ENCODE measurements at regions not wholly inside any gene's neighbourhood (a gene's known extent, or its start where the extent isn't known, plus 50 kb on each side); places are given as distances from the start of the nearest gene placed in this dataset.
"Not testable (repeated sequence)": the region's sequence is repeated elsewhere in the genome, so short reads cannot be mapped to it uniquely, and the experiment has no call there.

- no peak overlapping the region for H3K4me3 Mint-ChIP-seq (ENCODE audit: unreplicated experiment)
- no peaks in the 10 kb centered on the region for H3K27me3 Mint-ChIP-seq (ENCODE audit: insufficient read depth, unreplicated experiment)
- H3K27ac Mint-ChIP-seq (ENCODE audit: low read depth, unreplicated experiment): no peak overlapping the region
- intact Hi-C loops (cut with micrococcal nuclease): no loop called here
- no TSS peak for BruUV-seq (replicated peaks)
- no peaks in the 10 kb centered on the region for H3K4me1 Mint-ChIP-seq (ENCODE audit: insufficient read depth, unreplicated experiment)
- no peaks in the 10 kb centered on the region for H3K36me3 Mint-ChIP-seq (ENCODE audit: insufficient read depth, unreplicated experiment)
- ChIA-PET CTCF (no interaction called here), POLR2A (no interaction called here)
- no peaks in the 10 kb centered on the region for H3K9me3 Mint-ChIP-seq (ENCODE audit: unreplicated experiment)
- DNase-seq (ENCODE audit: unreplicated experiment): no peak
- no peak for TF ChIP-seq CTCF (IDR thresholded peaks at IDR 0.05; ENCODE audit: unreplicated experiment)
These were observed 566.6 kb downstream of the GOLGA6L6 start for GRCh38 chr15:19974998-19975397.

GRCh38 chr15:19973718-19974117, 567.9 kb downstream of the GOLGA6L6 start:
- ChIA-PET POLR2A (no interaction called here), CTCF (interaction anchor here (0.6 kb wide), 1 partner anchor 37 kb away, joined by 3 read pairs; no protein-coding TSS in a partner anchor)
- intact Hi-C loops (cut with micrococcal nuclease): no loop called here
- BruUV-seq (replicated peaks): no TSS peak
- H3K27me3 Mint-ChIP-seq (ENCODE audit: insufficient read depth, unreplicated experiment): no peaks in the 10 kb centered on the region
- H3K4me1 Mint-ChIP-seq (ENCODE audit: insufficient read depth, unreplicated experiment): no peaks in the 10 kb centered on the region
- no peak overlapping the region for H3K27ac Mint-ChIP-seq (ENCODE audit: low read depth, unreplicated experiment)
- no peaks in the 10 kb centered on the region for H3K36me3 Mint-ChIP-seq (ENCODE audit: insufficient read depth, unreplicated experiment)
- no peaks in the 10 kb centered on the region for H3K9me3 Mint-ChIP-seq (ENCODE audit: unreplicated experiment)
- TF ChIP-seq CTCF (IDR thresholded peaks at IDR 0.05; ENCODE audit: unreplicated experiment): peak; percentile 57
- H3K4me3 Mint-ChIP-seq (ENCODE audit: unreplicated experiment): no peak overlapping the region
- no peak for DNase-seq (ENCODE audit: unreplicated experiment)

GRCh38 chr15:19972582-19972981, 569.0 kb downstream of the GOLGA6L6 start:
- H3K4me1 Mint-ChIP-seq (ENCODE audit: insufficient read depth, unreplicated experiment); H3K27ac Mint-ChIP-seq (ENCODE audit: low read depth, unreplicated experiment); H3K9me3 Mint-ChIP-seq (ENCODE audit: unreplicated experiment); H3K36me3 Mint-ChIP-seq (ENCODE audit: insufficient read depth, unreplicated experiment); intact Hi-C loops (cut with micrococcal nuclease); DNase-seq (ENCODE audit: unreplicated experiment); POLR2A ChIA-PET; BruUV-seq (replicated peaks); H3K4me3 Mint-ChIP-seq (ENCODE audit: unreplicated experiment); CTCF ChIA-PET; H3K27me3 Mint-ChIP-seq (ENCODE audit: insufficient read depth, unreplicated experiment): not testable (repeated sequence)

- POLR2A ChIA-PET; H3K27ac Mint-ChIP-seq (ENCODE audit: low read depth, unreplicated experiment); BruUV-seq (replicated peaks); H3K36me3 Mint-ChIP-seq (ENCODE audit: insufficient read depth, unreplicated experiment); H3K27me3 Mint-ChIP-seq (ENCODE audit: insufficient read depth, unreplicated experiment); DNase-seq (ENCODE audit: unreplicated experiment); CTCF ChIA-PET; H3K4me3 Mint-ChIP-seq (ENCODE audit: unreplicated experiment); H3K9me3 Mint-ChIP-seq (ENCODE audit: unreplicated experiment); H3K4me1 Mint-ChIP-seq (ENCODE audit: insufficient read depth, unreplicated experiment); intact Hi-C loops (cut with micrococcal nuclease): not testable (repeated sequence)
These were observed 576.0 kb downstream of the GOLGA6L6 start for GRCh38 chr15:19965574-19965973.

GRCh38 chr15:19964480-19964879, 577.1 kb downstream of the GOLGA6L6 start:
- H3K4me3 Mint-ChIP-seq (ENCODE audit: unreplicated experiment); H3K27ac Mint-ChIP-seq (ENCODE audit: low read depth, unreplicated experiment); POLR2A ChIA-PET; H3K9me3 Mint-ChIP-seq (ENCODE audit: unreplicated experiment); CTCF ChIA-PET; H3K4me1 Mint-ChIP-seq (ENCODE audit: insufficient read depth, unreplicated experiment); BruUV-seq (replicated peaks); H3K36me3 Mint-ChIP-seq (ENCODE audit: insufficient read depth, unreplicated experiment); H3K27me3 Mint-ChIP-seq (ENCODE audit: insufficient read depth, unreplicated experiment); intact Hi-C loops (cut with micrococcal nuclease); DNase-seq (ENCODE audit: unreplicated experiment): not testable (repeated sequence)
